Superior temporal gyrus (tissue), 1 donor: ENCODE measurements at regions not wholly inside any gene's neighbourhood (a gene's known extent, or its start where the extent isn't known, plus 50 kb on each side); places are given as distances from the start of the nearest gene placed in this dataset.

Experiments
- DNase-seq: peaks from one replicate; pipeline ENCODE4 v3.0.0-alpha.2; 2016; ENCODE audit errors: extremely low spot score

GRCh38 chr9:89766991-89767390 lies 162.2 kb downstream of the GADD45G start:
- no peak for DNase-seq

GRCh38 chr9:89768051-89768450 lies 163.2 kb downstream of the GADD45G start:
- no peak for DNase-seq

GRCh38 chr9:89768650-89769071 lies 163.8 kb downstream of the GADD45G start:
- DNase-seq: no peak

GRCh38 chr9:89770531-89771174 lies 165.8 kb downstream of the GADD45G start:
- DNase-seq: no peak

- DNase-seq: no peak
These were observed 166.4 kb downstream of the GADD45G start for GRCh38 chr9:89771205-89771604.

GRCh38 chr9:89773170-89773569 lies 168.4 kb downstream of the GADD45G start:
- no peak for DNase-seq

GRCh38 chr9:89774858-89775370 lies 170.1 kb downstream of the GADD45G start:
- DNase-seq: no peak

- DNase-seq: no peak
These were observed 170.8 kb downstream of the GADD45G start for GRCh38 chr9:89775641-89776040.

GRCh38 chr9:89776795-89777525 lies 172.1 kb downstream of the GADD45G start:
- DNase-seq: no peak

GRCh38 chr9:89777544-89777943 lies 172.7 kb downstream of the GADD45G start:
- no peak for DNase-seq

- DNase-seq: no peak
These were observed 173.6 kb downstream of the GADD45G start for GRCh38 chr9:89778100-89779090.

GRCh38 chr9:89779405-89780203 lies 174.8 kb downstream of the GADD45G start:
- DNase-seq: no peak

GRCh38 chr9:89780959-89781358 lies 176.1 kb downstream of the GADD45G start:
- no peak for DNase-seq

- DNase-seq: no peak
These were observed 177.2 kb downstream of the GADD45G start for GRCh38 chr9:89781838-89782540.

- DNase-seq: no peak
These were observed 181.8 kb downstream of the GADD45G start for GRCh38 chr9:89786655-89787054.

- no peak for DNase-seq
These were observed 182.8 kb downstream of the GADD45G start for GRCh38 chr9:89787595-89787994.

- DNase-seq: no peak
These were observed 183.6 kb downstream of the GADD45G start for GRCh38 chr9:89788434-89788833.

- DNase-seq: no peak
These were observed 185.2 kb downstream of the GADD45G start for GRCh38 chr9:89789922-89790510.

GRCh38 chr9:89790542-89791109 lies 185.8 kb downstream of the GADD45G start:
- no peak for DNase-seq

GRCh38 chr9:89791754-89792153 lies 186.9 kb downstream of the GADD45G start:
- no peak for DNase-seq
